ENCODE measurements at regions not wholly inside any gene's neighbourhood (a gene's known extent, or its start where the extent isn't known, plus 50 kb on each side); places are given as distances from the start of the nearest gene placed in this dataset.

GRCh38 chr5:164941132-164941531 is 1435.7 kb downstream of the MAT2B start:
- TF ChIP-seq RFX5 (IDR thresholded peaks at IDR 0.05; ENCODE audit: low read depth, low read length) (no peak), KDM1A (IDR thresholded peaks at IDR 0.05; ENCODE audit: borderline replicate concordance) (no peak), SPI1 (IDR thresholded peaks at IDR 0.05; ENCODE audit: borderline replicate concordance, insufficient read depth, low read depth, low read length) (no peak), ZNF24 (IDR thresholded peaks at IDR 0.05) (no peak), POLR2A (IDR thresholded peaks at IDR 0.05; ENCODE audit: low read depth, low read length) (no peak), ZBTB33 (IDR thresholded peaks at IDR 0.05) (no peak), POLR2AphosphoS5 (IDR thresholded peaks at IDR 0.05; ENCODE audit: low read length) (no peak), MLLT1 (IDR thresholded peaks at IDR 0.05) (no peak), EP300 (IDR thresholded peaks at IDR 0.05; ENCODE audit: borderline replicate concordance in 1 of 2, control insufficient read depth in 1 of 2, low read depth in 2 of 2, low read length in 2 of 2) (no peak), ZNF384 (IDR thresholded peaks at IDR 0.05; ENCODE audit: borderline replicate concordance, low read depth, low read length) (no peak), ATF7 (IDR thresholded peaks at IDR 0.05; ENCODE audit: low read depth) (no peak), CTCF (IDR thresholded peaks at IDR 0.05 in 2 of 3, conservative IDR thresholded peaks at IDR 0.05 in 1 of 3; ENCODE audit: control insufficient read depth in 2 of 3, extremely low read depth in 1 of 3, insufficient read depth in 1 of 3, low read depth in 3 of 3, low read length in 3 of 3) (no peak), E2F8 (IDR thresholded peaks at IDR 0.05; ENCODE audit: low read depth, partially characterized antibody) (no peak), REST (IDR thresholded peaks at IDR 0.05; ENCODE audit: low read depth, low read length) (no peak)

Data from GM12878 (cell line).